Common myeloid progenitor, CD34-positive (primary cell): ENCODE measurements at regions not wholly inside any gene's neighbourhood (a gene's known extent, or its start where the extent isn't known, plus 50 kb on each side); places are given as distances from the start of the nearest gene placed in this dataset.

ENCODE experiments used
- CTCF ChIA-PET: fragments of 350-600 bp; sonication (Branson Sonifier 250); formaldehyde crosslinking; loops from one replicate; lab custom pipeline; 2021; ENCODE audit warnings: antibody characterized with exemption; lab: Charles Lee
- POLR2A ChIA-PET: fragments of 350-600 bp; sonication (Branson Sonifier 250); formaldehyde crosslinking; loops from one replicate; lab custom pipeline; 2021; ENCODE audit warnings: antibody characterized with exemption; lab: Charles Lee
- DNase-seq, 3 donors: peaks; one replicate each; pipeline versions ENCODE4 v3.0.0 to v3.0.0-alpha.2; 2013
- H3K27ac ChIP-seq, 2 experiments: 1 replicate in 1 of 2; 2 replicates in 1 of 2; pipeline ENCODE4 v1.7.0; 2013; ENCODE audit warnings: inconsistent platforms in 2 of 2, low read length in 2 of 2, mild to moderate bottlenecking in 2 of 2, low read depth in 1 of 2, moderate library complexity in 1 of 2; ENCODE audit not compliant: severe bottlenecking in 2 of 2, insufficient read depth in 1 of 2, poor library complexity in 1 of 2
- H3K27me3 ChIP-seq, 5 experiments: replicated peaks in 2 of 5; 1 replicate in 3 of 5; 2 replicates in 2 of 5; pipeline versions ENCODE4 v1.6.1 to v1.7.0; 2013; ENCODE audit warnings: low read length in 4 of 5, mild to moderate bottlenecking in 2 of 5, moderate library complexity in 2 of 5, inconsistent platforms in 1 of 5; ENCODE audit not compliant: insufficient read depth in 5 of 5, control insufficient read depth in 4 of 5
- H3K36me3 ChIP-seq, 4 experiments: 1 replicate in 2 of 4; 2 replicates in 2 of 4; pipeline versions ENCODE4 v1.6.1 to v1.7.0; 2013; ENCODE audit warnings: low read length in 3 of 4, control low read depth in 1 of 4, mild to moderate bottlenecking in 1 of 4; ENCODE audit not compliant: control insufficient read depth in 4 of 4, insufficient read depth in 4 of 4
- H3K4me1 ChIP-seq, 4 experiments: 1 replicate in 3 of 4; 2 replicates in 1 of 4; pipeline versions ENCODE4 v1.6.1 to v1.7.1; 2013; ENCODE audit warnings: low read length in 3 of 4, mild to moderate bottlenecking in 3 of 4, control low read depth in 1 of 4, inconsistent platforms in 1 of 4, moderate library complexity in 1 of 4; ENCODE audit not compliant: control insufficient read depth in 4 of 4, insufficient read depth in 4 of 4; ENCODE audit errors: control extremely low read depth in 1 of 4
- H3K4me3 ChIP-seq, 7 experiments: 1 replicate in 4 of 7; 2 replicates in 3 of 7; pipeline versions ENCODE4 v1.5.1 to v1.7.0; 2013; ENCODE audit warnings: mild to moderate bottlenecking in 7 of 7, low read length in 6 of 7, moderate library complexity in 6 of 7, inconsistent platforms in 2 of 7, low read depth in 2 of 7, control low read depth in 1 of 7; ENCODE audit not compliant: insufficient read depth in 4 of 7, control insufficient read depth in 1 of 7; ENCODE audit errors: extremely low read depth in 1 of 7
- H3K9me3 ChIP-seq, 5 experiments: 1 replicate in 4 of 5; 2 replicates in 1 of 5; pipeline versions ENCODE4 v1.6.1 to v1.7.1; 2013; ENCODE audit warnings: low read length in 4 of 5, mild to moderate bottlenecking in 2 of 5, inconsistent platforms in 1 of 5, low read depth in 1 of 5, moderate library complexity in 1 of 5; ENCODE audit not compliant: control insufficient read depth in 4 of 5, insufficient read depth in 2 of 5; ENCODE audit errors: control extremely low read depth in 1 of 5
- WGBS: methylation state at CpG from one replicate; pipeline ENCODE4 v1.1.5; 2013; ENCODE audit not compliant: insufficient coverage; 5-methylcytosine and 5-hydroxymethylcytosine counted together

GRCh38 chr18:27395752-27396151 is 210.6 kb upstream of the CHST9 start:
- WGBS, result 100% methylated on average over 1 of the region's 1 CpG
- ChIA-PET POLR2A (no interaction called here), CTCF (no interaction called here)
- H3K4me3 ChIP-seq, result no peak overlapping the region
- no peak for DNase-seq
- no peaks in the 10 kb centered on the region for H3K27me3 ChIP-seq
- H3K4me1 ChIP-seq, result no peaks in the 10 kb centered on the region
- H3K9me3 ChIP-seq, result no peaks in the 10 kb centered on the region
- H3K36me3 ChIP-seq, result no peaks in the 10 kb centered on the region
- no peak overlapping the region for H3K27ac ChIP-seq

GRCh38 chr18:27394687-27395086 is 209.6 kb upstream of the CHST9 start:
- Histone ChIP-seq H3K9me3 (no peaks in the 10 kb centered on the region), H3K4me1 (no peaks in the 10 kb centered on the region), H3K27ac (no peak overlapping the region), H3K4me3 (no peak overlapping the region), H3K36me3 (no peaks in the 10 kb centered on the region), H3K27me3 (no peaks in the 10 kb centered on the region)
- DNase-seq, result no peak
- 90% methylated on average over 2 of the region's 3 CpGs for WGBS
- CTCF ChIA-PET, result no interaction called here
- POLR2A ChIA-PET, result no interaction called here

GRCh38 chr18:27382567-27383216 is 197.6 kb upstream of the CHST9 start:
- CTCF ChIA-PET, result no interaction called here
- no peak overlapping the region for H3K27ac ChIP-seq
- WGBS, result 94% methylated on average over 3 of the region's 4 CpGs
- no peak overlapping the region for H3K4me3 ChIP-seq
- no peaks in the 10 kb centered on the region for H3K27me3 ChIP-seq
- POLR2A ChIA-PET, result no interaction called here
- no peak for DNase-seq
- no peaks in the 10 kb centered on the region for H3K4me1 ChIP-seq
- H3K36me3 ChIP-seq, result no peaks in the 10 kb centered on the region
- H3K9me3 ChIP-seq, result peaks cover 0 to 3% (median 0%) of the 10 kb centered on the region in 5 experiments

GRCh38 chr18:27378431-27379095 is 193.5 kb upstream of the CHST9 start:
- Histone ChIP-seq H3K27me3 (no peaks in the 10 kb centered on the region), H3K36me3 (no peaks in the 10 kb centered on the region), H3K4me3 (no peak overlapping the region), H3K27ac (no peak overlapping the region), H3K9me3 (no peaks in the 10 kb centered on the region), H3K4me1 (no peaks in the 10 kb centered on the region)
- ChIA-PET CTCF (no interaction called here), POLR2A (no interaction called here)
- no peak for DNase-seq
- whole genome bisulfite sequencing, result 55% methylated on average over 2 of the region's 2 CpGs

GRCh38 chr18:27377251-27377650 is 192.1 kb upstream of the CHST9 start:
- WGBS, result no CpG with 5 or more reads among the region's 1 CpG
- ChIA-PET POLR2A (interaction anchor here (0.5 kb wide), 1 partner anchor 34 kb away, joined by 3 read pairs; no protein-coding TSS in a partner anchor), CTCF (no interaction called here)
- H3K4me3 ChIP-seq, result no peak overlapping the region
- H3K27ac ChIP-seq, result no peak overlapping the region
- no peaks in the 10 kb centered on the region for H3K9me3 ChIP-seq
- H3K27me3 ChIP-seq, result no peaks in the 10 kb centered on the region
- DNase-seq, result no peak
- no peaks in the 10 kb centered on the region for H3K36me3 ChIP-seq
- no peaks in the 10 kb centered on the region for H3K4me1 ChIP-seq

- H3K4me1 ChIP-seq, result no peaks in the 10 kb centered on the region
- H3K4me3 ChIP-seq, result no peak overlapping the region
- no peaks in the 10 kb centered on the region for H3K36me3 ChIP-seq
- POLR2A ChIA-PET, result no interaction called here
- no peaks in the 10 kb centered on the region for H3K27me3 ChIP-seq
- H3K27ac ChIP-seq, result no peak overlapping the region
- 0% methylated on average over 1 of the region's 1 CpG for WGBS
- H3K9me3 ChIP-seq, result no peaks in the 10 kb centered on the region
- DNase-seq, result no peak
- CTCF ChIA-PET, result no interaction called here
Measured at GRCh38 chr18:27372386-27372785, 187.3 kb upstream of the CHST9 start.

GRCh38 chr18:27366665-27367064 is 181.6 kb upstream of the CHST9 start:
- no peak overlapping the region for H3K4me3 ChIP-seq

More at GRCh38 chr18:27366665-27367064, 181.6 kb upstream of the CHST9 start:
- ChIA-PET CTCF (no interaction called here), POLR2A (no interaction called here)
- no peak for DNase-seq
- 96% methylated on average over 3 of the region's 5 CpGs for WGBS
- Histone ChIP-seq H3K4me1 (no peaks in the 10 kb centered on the region), H3K9me3 (no peaks in the 10 kb centered on the region), H3K27ac (no peak overlapping the region), H3K36me3 (no peaks in the 10 kb centered on the region), H3K27me3 (no peaks in the 10 kb centered on the region)
